ENCODE measurements at regions not wholly inside any gene's neighbourhood (a gene's known extent, or its start where the extent isn't known, plus 50 kb on each side); places are given as distances from the start of the nearest gene placed in this dataset.

- DNase-seq = no peak
Measured at GRCh38 chr3:81274671-81275070, 486.8 kb downstream of the GBE1 start.

- no peak for DNase-seq
Measured at GRCh38 chr3:81270603-81271379, 490.7 kb downstream of the GBE1 start.

- no peak for DNase-seq
Measured at GRCh38 chr3:81268526-81268925, 492.9 kb downstream of the GBE1 start.

GRCh38 chr3:81261996-81262395 is 499.4 kb downstream of the GBE1 start:
- DNase-seq = no peak

- no peak for DNase-seq
Measured at GRCh38 chr3:81255463-81255862, 506.0 kb downstream of the GBE1 start.

GRCh38 chr3:81251096-81251495 is 510.3 kb downstream of the GBE1 start:
- DNase-seq = no peak

- no peak for DNase-seq
Measured at GRCh38 chr3:81249540-81250029, 511.9 kb downstream of the GBE1 start.

GRCh38 chr3:81245501-81245900 is 515.9 kb downstream of the GBE1 start:
- no peak for DNase-seq

- DNase-seq = no peak
Measured at GRCh38 chr3:81245043-81245442, 516.4 kb downstream of the GBE1 start.

- DNase-seq = no peak
Measured at GRCh38 chr3:81244231-81244630, 517.2 kb downstream of the GBE1 start.

GRCh38 chr3:81242871-81243270 is 518.6 kb downstream of the GBE1 start:
- no peak for DNase-seq

- DNase-seq = no peak
Measured at GRCh38 chr3:81237181-81237580, 524.3 kb downstream of the GBE1 start.

- DNase-seq = no peak
Measured at GRCh38 chr3:81218023-81218422, 543.4 kb downstream of the GBE1 start.

GRCh38 chr3:81217101-81217500 is 544.3 kb downstream of the GBE1 start:
- DNase-seq = no peak

GRCh38 chr3:81216192-81216591 is 545.3 kb downstream of the GBE1 start:
- no peak for DNase-seq

- no peak for DNase-seq
Measured at GRCh38 chr3:81214631-81215030, 546.8 kb downstream of the GBE1 start.

GRCh38 chr3:81199587-81199986 is 561.9 kb downstream of the GBE1 start:
- DNase-seq = no peak

- DNase-seq = no peak
Measured at GRCh38 chr3:81198756-81199155, 562.7 kb downstream of the GBE1 start.

- no peak for DNase-seq
Measured at GRCh38 chr3:81198216-81198615, 563.2 kb downstream of the GBE1 start.

- DNase-seq = no peak
Measured at GRCh38 chr3:81197386-81197785, 564.1 kb downstream of the GBE1 start.

- DNase-seq = no peak
Measured at GRCh38 chr3:81195478-81195877, 566.0 kb downstream of the GBE1 start.

- DNase-seq = no peak
Measured at GRCh38 chr3:81186412-81186811, 575.0 kb downstream of the GBE1 start.

GRCh38 chr3:81182086-81182875 is 579.2 kb downstream of the GBE1 start:
- DNase-seq = peak; percentile 4

GRCh38 chr3:81173514-81173913 is 587.9 kb downstream of the GBE1 start:
- DNase-seq = no peak

Measured in GDM1 (cell line).